Transverse colon (tissue), 4 donors: ENCODE measurements at regions not wholly inside any gene's neighbourhood (a gene's known extent, or its start where the extent isn't known, plus 50 kb on each side); places are given as distances from the start of the nearest gene placed in this dataset.

Experiments
- CTCF ChIP-seq, 5 experiments: fragments of 200-600 bp in 3 of 5; fragments of 450-650 bp in 2 of 5; sonication (generic) in 3 of 5; IDR thresholded peaks; 1 replicate in 2 of 5; 2 replicates in 3 of 5; pipeline ENCODE4 v1.5.1; 2016 to 2017; ENCODE audit warnings: antibody characterized with exemption in 5 of 5, inconsistent platforms in 3 of 5, mild to moderate bottlenecking in 2 of 5, moderate library complexity in 1 of 5
- EP300 ChIP-seq: sonication (generic); formaldehyde crosslinking; IDR thresholded peaks from one replicate; pipeline ENCODE4 v1.6.1; 2017; ENCODE audit warnings: antibody characterized with exemption, low read depth
- POLR2A ChIP-seq: fragments of 450-650 bp; IDR thresholded peaks from one replicate; pipeline ENCODE4 v1.6.1; 2016; ENCODE audit warnings: antibody characterized with exemption, mild to moderate bottlenecking, moderate library complexity
- POLR2AphosphoS5 ChIP-seq, 3 donors: sonication (generic); formaldehyde crosslinking; IDR thresholded peaks; one replicate each; pipeline ENCODE4 v1.6.1; 2016; ENCODE audit warnings: antibody characterized with exemption in 3 of 3

- TF ChIP-seq CTCF (IDR thresholded peaks at IDR 0.05) = no peak
- TF ChIP-seq POLR2AphosphoS5 (IDR thresholded peaks at IDR 0.05) = no peak
- no peak for TF ChIP-seq POLR2A
- TF ChIP-seq EP300 = no peak
Measured at GRCh38 chr6:106823058-106823457, 151.5 kb downstream of the CD24 start.
